NCI-H526 (cell line): ENCODE measurements at regions not wholly inside any gene's neighbourhood (a gene's known extent, or its start where the extent isn't known, plus 50 kb on each side); places are given as distances from the start of the nearest gene placed in this dataset.
A peak's percentile ranks its signal among the peaks of the same experiment; 100 is the strongest.

Experiments
- DNase-seq, 2 experiments: peaks; one replicate each; lab custom pipeline; 2025; lab: John Stamatoyannopoulos, UW

DNA sequence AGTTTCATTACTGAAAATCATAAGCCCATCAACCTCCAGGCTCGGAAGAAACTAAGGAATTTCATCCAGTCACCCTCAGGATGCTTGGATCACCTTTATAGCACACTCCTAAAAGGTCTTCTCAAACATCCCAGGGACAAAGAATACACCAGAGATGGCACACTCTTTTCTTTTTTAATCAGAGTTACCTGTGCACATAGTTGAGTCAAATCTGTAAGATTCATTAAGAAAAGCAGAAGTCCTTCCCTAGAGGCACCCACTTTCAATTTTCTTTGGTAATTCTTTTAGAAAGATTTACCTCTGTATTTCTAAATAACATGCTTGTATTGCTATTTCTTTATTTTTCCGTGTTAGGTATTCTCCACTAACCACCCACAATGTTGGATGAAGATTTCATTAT is 50.6 kb upstream of the IL6 start:
- no peak for DNase-seq

DNA sequence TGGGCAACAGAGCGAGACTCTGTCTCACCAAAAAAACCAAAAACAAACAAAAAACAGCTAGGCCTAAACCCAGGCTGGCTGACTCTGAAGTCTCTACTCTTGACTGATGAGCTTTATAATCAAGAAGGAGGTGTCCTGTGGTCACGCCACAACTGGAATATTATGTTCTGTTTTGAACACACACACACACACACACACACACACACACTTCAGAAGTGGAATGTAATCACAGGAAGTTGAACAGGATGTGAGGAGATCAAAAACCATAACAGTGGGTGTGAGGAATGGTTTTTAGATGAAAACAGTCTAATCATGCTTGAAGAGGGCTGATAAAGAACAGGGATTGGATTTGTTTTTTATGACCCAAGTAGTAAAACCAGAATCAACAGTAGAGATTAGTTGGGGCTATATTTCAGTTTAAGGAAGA is 51.1 kb upstream of the IL6 start:
- no peak for DNase-seq

DNA sequence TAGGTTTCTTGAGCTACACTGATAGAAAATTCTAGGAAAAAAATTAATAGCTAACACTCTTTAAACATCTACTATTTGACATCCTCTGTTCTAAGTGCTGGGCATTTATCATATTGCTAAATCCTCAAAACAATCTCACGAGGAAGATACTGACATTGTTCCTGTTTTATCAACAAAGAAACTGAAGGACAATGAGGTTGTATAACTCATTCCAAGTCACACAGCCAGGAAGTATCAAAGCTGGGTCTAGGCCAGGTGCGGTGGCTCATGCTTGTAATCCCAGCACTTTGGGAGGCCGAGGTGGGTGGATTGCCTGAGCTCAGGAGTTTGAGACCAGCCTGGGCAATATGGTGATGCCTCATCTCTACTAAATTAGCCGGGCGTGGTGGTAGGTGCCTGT is 51.6 kb upstream of the IL6 start:
- no peak for DNase-seq

DNA sequence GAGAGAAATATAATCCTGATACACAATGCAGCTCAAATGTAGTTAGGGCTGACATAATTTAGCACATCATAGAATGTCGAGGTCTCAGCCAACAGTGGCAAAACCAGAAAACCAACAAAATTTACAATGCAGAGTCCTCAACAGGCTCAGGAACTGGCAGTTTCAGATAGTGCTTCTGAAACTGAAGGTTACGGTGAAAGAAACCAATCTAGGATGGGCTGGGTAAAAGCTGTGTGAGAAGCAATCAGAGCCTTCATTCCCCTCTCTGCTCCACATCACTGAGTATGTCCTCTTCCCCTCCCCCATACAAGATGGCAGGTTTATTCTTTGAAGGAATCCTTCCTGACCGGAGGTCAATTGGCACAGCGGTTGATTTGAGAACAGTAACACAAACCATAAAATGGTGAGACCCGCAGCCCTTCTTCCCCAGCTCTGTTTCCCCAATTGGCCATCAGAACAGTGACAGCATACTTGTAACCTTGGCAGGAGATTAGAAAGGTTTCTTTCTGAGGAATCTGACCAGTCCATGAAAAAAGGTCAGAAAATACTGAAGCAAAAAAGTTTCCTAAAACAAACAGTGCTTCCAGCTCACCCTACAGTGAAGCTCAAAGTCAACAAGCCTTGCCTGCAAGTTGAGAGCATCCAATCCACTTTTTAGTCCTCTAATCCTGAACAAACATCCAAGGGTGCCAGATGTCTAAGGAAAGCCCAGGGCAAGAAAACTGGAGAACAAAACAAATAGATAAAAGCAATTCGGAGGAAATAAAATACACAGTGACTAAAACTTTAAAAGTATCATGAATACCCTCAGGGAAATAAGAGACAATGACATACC is 53.9 kb upstream of the IL6 start:
- no peak for DNase-seq

DNA sequence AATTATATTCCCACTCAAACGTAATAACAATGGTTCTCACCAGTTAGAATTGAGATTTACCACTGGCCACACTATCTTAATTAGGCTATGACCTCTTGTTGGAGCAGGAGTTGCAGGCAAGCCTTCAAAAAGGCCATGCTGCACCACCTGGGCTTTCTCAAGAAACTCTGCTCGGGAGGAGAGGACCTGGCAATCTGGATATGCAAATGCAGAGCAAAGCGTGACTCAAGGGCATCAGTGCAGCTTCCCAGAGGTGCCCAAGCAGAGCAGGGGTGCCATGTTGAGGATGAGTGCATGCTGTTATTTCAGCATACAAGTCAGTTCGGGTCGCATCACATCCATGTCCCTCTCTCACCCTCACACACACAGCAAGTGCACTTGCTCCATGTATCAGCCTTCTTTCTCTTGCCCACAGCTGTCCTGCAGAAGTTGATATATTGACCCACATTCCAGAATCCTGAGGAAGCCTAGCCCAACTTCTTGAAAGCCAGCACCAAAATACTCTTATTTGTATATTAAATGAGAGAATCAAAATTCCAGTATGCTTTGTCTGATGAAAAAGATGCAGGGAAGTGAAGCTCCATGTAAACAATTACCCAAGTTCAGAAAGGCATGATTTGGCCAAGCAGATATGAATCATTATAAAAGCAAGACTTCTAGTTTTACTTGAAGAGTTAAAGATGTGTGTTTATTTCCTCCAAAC is 55.7 kb upstream of the IL6 start:
- no peak for DNase-seq

DNA sequence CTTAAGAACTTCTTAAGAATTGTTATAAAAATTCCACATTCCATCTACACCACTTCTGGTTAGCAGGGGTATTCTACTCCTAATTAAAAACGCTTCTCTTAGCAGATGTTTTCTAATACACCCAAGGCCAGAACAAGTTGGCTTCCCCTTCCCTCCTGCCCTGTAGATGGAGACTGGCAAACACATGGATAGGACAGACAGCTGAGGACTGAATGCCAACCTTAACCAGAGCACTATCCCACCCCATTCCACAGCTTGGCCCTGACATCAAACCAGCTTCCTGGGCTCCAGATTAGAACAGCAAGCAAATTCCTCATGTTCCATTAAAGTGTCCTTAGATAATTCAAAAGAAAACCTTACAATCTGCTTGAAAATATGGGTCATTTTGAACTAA is 56.6 kb upstream of the IL6 start:
- no peak for DNase-seq

DNA sequence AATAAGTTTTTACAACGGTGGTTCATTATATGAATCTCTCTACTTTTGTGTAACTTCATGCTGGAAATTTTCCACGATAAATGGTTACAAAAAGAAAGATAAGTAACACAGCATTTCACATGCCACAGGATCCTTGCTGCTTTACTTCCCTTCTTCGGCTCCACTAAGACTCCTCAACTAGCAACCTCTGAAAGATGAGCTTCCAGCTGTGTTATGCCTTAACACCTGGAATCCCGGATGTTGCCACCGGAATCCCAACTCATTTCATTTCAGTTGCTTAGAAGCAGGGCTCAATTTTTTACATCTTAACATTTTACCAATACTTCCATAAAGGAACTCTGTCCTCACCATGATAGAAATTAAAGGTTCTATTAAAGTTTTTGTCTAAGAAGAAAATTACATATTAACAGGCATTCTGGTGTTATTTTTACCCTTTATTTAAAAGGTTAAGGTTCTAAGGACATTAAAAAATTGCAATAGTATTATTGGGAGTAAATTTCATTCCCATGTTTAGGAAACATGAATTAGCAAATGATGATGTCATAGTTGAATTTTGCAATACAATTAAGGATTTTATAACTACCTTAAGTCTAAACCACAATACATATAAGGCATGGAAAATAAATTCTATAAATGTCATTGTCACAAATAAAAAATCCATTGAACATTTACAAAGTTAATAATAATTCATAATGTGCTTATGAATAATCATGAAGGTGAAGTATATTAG is 57.1 kb upstream of the IL6 start:
- DNase-seq: no peak

DNA sequence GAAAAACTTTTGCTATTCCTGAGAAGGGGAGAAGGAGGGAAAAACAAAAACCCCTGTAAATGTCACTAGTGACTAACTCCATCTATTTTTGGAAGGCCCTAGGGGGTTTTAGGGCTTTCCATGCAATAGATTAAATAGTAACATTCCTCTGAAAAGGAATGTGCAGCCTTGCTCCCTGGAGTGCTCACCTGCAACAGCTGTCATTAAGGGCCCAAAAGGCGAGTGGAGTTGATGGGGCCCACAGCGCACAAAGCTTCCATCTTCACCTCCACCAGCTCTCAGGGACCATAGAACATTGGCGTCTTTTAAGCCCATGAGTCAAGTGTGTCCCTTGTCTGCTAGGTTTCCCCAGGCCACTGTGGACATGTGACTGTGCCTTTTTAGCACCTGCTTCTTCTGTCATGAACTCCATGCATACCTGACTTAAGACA is 58.0 kb upstream of the IL6 start:
- no peak for DNase-seq

DNA sequence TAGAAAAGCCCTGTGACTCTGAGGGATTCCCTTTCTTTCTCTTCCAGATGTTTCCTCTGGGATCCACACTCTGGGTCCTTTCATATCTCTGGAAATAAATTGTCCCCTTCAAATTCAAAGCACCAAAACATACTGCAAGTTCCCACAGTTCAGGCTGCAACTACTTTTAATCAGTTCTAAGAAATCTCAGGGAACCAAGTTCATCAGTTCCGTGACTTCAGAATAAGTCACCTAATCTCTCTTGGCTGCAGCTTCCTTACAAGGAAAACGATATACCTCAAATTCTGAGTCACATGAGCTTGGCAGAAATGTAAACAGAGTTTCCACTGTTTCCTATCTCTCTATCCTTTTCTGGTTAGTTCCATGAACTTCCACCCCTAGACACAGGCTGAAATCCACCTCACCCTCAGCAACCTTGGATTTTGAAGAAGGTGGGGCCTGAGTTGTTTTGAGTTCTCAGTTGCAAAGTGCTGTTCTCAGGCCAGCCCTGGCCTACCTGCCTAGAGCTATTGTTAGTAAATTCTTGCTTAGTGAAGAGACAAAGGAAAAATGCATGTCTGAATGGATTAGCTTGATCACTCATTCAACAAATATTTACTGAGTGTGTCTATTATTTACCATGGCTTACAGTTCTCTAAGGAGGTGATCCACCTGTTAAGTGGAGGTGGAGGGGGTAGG is 59.3 kb upstream of the IL6 start:
- DNase-seq: no peak

DNA sequence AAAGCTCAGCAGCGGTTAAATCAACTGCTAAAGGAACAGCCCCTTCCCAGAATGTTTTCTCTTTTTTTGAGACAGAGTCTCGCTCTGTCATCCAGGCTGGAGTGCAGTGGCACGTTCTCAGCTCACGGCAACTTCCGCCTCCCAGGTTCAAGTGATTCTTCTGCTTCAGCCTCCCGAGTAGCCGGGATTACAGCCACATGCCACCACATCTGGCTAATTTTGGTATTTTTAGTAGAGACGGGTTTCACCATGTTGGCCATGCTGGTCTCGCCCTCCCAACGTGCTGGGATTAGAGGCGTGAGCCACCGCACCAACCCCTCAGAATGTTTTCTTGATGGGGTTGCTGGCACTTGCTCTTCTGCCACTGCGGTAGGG is 59.8 kb upstream of the IL6 start:
- no peak for DNase-seq

DNA sequence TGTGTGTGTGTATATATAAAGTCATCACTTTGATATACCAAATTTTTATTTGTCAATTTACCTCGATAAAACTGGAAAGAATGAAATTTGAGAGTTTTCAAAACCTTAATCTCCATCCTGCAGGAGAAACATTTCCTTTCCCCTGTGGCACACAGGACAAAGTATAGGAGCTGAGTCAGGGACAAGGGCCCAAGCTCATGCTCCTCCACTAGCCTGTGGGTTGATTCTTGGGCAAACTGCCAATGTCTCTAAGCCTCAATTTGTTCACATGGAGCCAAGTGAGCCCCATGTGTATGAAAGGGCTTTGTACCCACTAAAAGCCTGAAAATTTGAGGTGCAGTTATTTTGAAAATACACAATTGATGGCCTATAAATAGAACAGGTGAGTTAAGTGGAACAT is 60.3 kb upstream of the IL6 start:
- DNase-seq: no peak

DNA sequence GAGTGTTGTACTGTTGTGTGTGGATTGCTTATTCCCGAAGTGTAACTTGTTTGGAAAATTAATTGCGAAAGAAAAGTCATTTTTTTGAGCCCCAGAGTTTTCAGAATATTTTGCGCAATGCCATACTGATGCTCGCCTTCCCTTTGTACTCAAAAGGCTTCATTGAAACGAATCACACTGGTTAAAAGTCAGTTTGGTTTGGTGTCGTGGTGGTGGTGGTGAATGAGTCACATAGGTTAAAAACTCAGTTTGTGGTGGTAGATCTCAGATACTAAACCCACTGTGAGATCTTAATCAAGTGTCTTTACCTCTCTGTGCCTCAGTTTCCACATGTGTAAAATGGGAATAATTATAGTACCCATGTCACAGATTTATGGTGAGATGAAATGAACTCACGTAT is 61.1 kb upstream of the IL6 start:
- no peak for DNase-seq

DNA sequence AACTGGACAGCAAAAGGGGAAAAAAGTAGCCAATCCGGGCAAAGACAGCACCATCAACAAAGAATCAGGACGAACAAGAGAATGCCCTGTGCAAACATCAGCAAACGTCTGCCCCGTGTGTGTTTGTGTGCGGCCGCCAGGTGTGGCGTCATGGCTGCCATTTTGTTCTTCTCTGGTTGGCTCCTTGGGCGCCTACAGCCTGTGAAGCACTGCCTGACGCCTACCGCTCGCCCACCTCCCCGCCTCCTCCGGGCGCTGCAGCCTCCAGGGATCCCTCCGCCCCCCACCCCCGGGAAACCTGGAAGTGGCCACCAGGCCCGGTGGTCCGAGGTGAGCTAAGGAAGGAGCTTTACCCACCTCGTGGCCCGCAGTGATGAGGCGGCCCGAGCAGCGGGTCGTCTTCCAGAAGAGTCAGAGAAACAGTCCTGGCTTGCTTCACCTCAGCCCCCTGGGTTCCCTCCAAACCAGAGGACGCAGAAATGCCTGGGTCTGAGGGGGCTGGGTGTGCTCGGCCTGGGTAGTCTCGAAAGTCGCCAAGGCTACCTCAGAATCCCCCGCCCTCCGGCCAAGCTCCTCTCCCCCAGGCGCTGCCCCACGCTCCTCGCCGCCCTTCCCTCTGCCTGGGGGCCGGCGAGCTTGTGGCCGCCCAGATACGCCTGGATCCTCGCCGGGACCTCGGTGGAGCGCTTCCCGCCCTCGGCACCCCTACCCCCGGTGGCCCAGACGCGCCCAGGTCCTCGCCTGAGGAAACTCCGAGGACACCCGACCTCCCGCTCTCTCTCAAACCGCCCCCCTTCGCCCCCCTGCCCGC is 61.8 kb upstream of the IL6 start:
- no peak for DNase-seq

DNA sequence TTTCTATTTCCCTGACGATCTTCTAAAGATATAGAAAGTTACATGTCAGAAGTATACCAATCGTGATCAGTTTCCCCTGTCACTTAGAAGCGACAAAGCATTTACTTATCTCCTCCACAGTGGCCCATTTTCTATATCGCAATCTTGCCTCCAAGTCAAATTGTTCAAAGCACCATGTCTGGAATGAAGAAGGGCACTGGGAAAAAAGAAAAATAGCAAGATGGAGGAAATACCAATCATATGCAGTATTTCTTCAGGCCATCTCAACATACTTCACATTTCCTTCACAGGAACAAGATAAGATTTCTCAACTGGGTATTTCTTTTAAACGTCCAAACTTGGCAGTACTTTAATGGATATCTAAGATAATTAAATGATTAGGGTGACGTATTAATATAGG is 63.3 kb upstream of the IL6 start:
- DNase-seq: no peak

DNA sequence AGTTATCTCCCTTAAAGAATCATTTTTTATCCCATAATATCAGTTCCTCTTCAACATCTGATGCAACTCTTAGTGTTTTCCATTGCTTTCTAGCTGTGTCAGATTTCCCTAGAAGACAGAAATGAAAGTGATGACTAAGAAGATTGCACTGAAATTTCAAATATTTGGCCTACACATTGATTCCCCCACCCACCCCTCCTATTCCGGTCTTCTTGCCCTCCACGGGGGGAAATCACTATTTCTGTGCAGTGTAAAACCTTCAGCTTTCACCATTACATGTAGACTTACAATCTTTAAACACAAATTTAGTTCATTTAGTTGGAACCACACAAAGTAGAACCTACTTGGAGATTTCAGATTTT is 63.7 kb upstream of the IL6 start:
- DNase-seq: no peak

DNA sequence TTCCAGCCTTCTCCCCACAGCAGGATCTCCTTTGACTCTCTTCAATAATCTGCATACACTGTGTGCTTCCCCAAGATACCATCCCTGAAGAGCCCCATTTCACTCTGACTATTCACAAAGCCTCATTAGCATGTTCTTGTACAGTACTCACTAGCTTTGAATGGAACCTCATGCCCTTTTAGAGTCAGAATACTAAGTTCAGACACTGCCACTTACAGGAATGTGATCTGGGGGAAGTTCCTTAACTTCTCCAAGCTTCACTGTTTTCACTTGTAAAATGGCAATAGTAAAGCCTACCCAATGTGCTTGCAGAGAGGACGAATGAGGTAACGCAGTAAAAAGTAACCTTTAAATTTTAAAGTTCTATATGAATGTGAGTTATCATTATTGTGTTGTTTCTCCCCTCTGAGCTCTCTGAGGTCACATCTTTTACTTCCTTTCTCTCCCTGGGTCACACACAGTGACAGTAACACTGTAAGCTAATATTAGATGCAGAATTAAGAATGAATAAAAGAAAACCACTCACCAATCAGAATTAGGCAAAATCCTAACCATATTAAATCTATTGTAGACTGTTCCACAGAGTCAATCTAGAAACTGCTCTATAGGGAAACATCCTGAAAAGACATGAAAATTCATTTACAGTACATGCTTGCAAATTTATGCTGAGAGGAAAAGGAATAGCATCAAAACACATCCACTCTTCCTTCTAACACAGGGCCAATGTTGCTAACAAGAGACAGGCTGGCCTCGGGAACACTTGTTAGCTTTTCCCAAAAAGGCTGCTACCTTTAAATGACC is 64.2 kb upstream of the IL6 start:
- no peak for DNase-seq

DNA sequence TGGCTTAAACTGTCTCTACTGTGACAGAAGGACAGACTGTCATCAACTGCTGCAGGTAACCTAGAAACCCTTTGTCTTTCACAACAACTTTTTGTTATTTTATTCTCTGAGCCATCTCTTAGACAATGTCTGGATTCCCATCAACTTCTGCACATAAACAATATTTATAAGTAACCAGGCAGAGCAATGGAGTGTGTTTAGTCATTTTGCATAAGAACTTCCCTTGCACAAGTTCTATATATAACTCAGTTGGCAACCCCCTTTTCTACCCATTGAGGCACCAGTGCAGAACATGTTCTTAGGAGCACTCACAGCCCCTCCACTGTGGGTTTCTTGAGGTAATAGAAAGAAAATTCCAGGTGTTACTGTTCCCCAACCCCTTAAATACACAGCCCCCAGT is 65.0 kb upstream of the IL6 start:
- DNase-seq: no peak

DNA sequence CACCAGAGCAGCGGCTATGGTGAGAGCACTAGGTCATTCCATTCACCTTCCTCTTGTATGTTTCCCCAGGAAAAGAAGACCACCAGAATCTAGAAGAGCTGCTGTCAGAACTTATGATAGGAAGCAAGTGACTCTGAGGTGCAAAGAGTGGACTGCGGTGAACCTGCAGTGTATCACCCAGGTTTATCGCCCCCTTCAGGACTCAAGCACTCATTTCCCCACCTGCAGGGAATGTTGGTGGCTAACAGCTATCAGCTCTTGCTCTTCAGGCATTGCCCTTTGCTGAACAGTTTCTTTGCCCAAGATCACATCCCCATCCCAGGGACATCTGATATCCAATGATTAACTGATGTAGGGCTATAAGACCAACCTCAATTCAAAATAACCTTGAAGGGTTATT is 66.3 kb upstream of the IL6 start:
- DNase-seq: peak in 1 of 2 experiments; percentile 40

DNA sequence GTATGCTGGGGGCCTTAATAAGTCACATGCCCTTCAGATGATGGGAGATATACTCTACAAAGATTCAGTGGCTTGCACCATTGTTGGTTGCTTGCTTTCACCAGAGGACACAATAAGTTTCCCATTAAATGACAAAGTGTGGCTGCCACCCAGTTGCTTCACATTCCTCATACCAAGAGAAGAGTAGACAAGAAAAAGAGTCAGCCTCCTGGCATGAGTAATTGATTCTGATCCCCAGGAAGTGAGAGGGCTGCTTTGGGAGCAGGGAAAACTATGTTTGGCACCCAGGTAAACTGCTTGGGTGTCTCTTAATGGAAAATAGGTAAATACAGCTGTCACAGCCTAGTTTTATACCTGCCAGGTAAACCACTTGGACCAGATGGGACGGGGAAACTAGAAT is 66.7 kb upstream of the IL6 start:
- no peak for DNase-seq

DNA sequence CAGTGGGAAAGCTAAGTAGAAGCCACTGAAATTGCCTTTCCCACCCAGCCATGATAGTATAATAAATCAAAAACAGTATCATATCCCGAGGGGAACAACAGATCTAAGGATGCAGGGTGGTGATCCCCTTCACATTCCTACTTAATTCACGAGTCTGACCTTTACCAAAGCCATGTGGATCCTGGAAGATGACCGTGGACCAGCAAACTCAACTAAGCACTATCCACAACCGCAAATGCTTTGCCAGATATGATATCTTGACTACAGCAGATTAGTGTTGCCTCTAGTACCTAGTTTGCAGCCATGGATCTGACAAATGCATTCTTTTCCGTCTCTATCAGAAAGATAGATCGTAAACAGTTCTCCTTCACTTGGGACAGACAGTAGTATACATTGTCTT is 67.3 kb upstream of the IL6 start:
- no peak for DNase-seq

DNA sequence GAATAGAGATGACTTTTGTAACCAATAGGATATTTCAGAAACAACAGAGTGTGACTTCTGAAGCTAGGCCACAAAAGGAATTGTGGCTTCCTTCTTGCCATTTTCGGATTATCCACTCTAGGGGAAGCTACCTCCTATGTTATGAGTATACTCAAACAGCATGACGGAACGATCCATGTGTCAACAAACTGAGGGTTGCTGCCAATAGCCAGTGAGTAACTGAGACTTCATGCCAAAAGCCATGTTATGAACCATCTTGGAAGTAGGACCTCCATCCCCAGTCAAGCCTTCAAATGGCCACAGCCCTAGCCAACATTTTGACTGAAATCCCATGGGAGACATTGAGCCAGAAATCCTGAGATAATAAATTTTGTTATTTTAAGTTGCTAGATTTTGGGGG is 69.0 kb upstream of the IL6 start:
- DNase-seq: no peak
